ENCODE measurements at regions not wholly inside any gene's neighbourhood (a gene's known extent, or its start where the extent isn't known, plus 50 kb on each side); places are given as distances from the start of the nearest gene placed in this dataset.

DNA sequence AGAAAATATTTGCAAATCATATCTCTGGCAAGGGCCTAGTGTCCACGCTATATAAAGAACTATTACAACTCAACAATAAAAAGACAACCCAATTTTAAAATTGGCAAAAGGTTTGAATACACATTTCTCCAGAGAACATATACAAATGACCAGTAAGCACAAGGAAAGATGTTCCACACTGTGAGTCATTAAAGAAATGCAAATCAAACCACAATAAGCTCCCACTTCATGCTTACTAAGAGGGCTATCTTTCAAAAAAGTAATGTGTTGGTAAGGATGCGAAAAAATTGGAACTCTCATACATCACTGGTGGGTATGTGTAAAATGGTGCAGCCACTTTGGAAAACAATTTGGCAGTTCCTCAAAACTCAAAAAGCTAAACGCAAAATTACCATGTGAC lies 884.0 kb upstream of the INTU start:
- no peaks in the 10 kb centered on the region for H3K27me3 ChIP-seq (replicated peaks)
- no peak for TF ChIP-seq CTCF (IDR thresholded peaks at IDR 0.05; ENCODE audit: low read depth, low read length, missing control alignments)
- no peak for DNase-seq
- no peak overlapping the region for H3K4me3 ChIP-seq (ENCODE audit: low read depth, low read length)
- H3K36me3 ChIP-seq (replicated peaks) = no peaks in the 10 kb centered on the region
- in situ Hi-C loops (cut with HindIII; ENCODE audit: low pct_ligation_motif_present, low sequenced_read_pairs) = no loop called here
- no peak overlapping the region for H3K27ac ChIP-seq

DNA sequence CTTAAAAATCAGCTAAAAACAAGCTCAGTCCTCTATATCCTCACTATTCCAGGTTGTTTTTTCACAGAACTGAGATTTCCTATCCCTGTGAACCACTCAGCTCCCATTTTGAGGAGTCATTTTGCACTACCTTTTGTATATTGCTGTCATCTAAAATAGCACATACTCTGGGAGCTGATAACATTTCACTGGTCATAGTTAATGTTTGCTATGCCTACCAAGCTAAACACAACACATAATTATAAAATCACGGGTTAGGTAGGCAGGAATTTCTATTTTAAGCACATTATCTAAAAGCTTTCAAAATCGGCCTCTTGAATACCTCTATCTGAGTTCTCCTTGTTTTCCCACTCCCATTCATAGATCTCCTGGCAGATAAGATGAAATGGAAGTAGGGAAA lies 882.0 kb upstream of the INTU start:
- no peak for DNase-seq
- H3K36me3 ChIP-seq (replicated peaks) = no peaks in the 10 kb centered on the region
- no peak overlapping the region for H3K4me3 ChIP-seq (ENCODE audit: low read depth, low read length)
- no peaks in the 10 kb centered on the region for H3K27me3 ChIP-seq (replicated peaks)
- H3K27ac ChIP-seq = no peak overlapping the region
- in situ Hi-C loops (cut with HindIII; ENCODE audit: low pct_ligation_motif_present, low sequenced_read_pairs) = no loop called here
- no peak for TF ChIP-seq CTCF (IDR thresholded peaks at IDR 0.05; ENCODE audit: low read depth, low read length, missing control alignments)

DNA sequence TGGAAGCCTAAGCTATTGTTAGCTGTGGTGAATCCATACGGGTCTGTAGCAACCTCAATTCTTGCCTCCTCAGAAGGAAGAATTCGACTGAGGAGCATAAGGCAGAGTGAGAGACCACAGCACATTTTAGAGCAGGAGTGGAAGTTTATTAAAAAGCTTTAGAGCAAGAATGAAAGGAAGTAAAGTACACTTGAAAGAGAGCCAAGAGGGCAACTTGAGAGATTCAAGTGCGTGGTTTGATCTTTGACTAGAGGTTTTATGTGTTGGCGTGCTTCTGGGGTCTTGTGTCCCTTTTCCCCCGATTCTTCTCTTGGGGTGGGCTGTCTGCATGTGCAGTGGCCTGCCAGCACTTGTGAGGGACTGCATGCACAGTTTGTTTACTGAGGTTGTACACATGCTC lies 880.6 kb upstream of the INTU start:
- TF ChIP-seq CTCF (IDR thresholded peaks at IDR 0.05; ENCODE audit: low read depth, low read length, missing control alignments) = no peak
- no peak for DNase-seq
- no peak overlapping the region for H3K4me3 ChIP-seq (ENCODE audit: low read depth, low read length)
- H3K27me3 ChIP-seq (replicated peaks) = no peaks in the 10 kb centered on the region
- no peaks in the 10 kb centered on the region for H3K36me3 ChIP-seq (replicated peaks)
- in situ Hi-C loops (cut with HindIII; ENCODE audit: low pct_ligation_motif_present, low sequenced_read_pairs) = no loop called here
- no peak overlapping the region for H3K27ac ChIP-seq

DNA sequence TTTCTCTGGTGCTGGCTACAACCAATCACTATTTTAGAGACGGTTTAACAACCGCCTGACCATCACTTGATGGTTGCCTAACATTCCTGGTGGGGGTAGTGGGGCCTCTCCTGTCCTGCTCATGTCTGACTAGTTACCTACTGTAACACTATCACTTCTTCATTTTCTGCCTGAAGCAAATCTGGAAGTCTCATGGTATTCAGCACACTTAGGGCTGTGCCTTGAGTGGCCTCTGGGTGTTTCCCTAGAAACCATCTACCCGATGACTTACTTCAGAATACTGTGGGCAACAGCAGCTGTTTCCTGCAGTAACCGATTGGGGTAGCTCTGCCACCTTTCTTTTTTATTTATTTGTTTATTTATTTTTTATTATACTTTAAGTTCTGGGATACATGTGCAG lies 880.1 kb upstream of the INTU start:
- no peak for DNase-seq
- Histone ChIP-seq H3K27me3 (replicated peaks) (no peaks in the 10 kb centered on the region), H3K27ac (no peak overlapping the region), H3K4me3 (ENCODE audit: low read depth, low read length) (no peak overlapping the region), H3K36me3 (replicated peaks) (no peaks in the 10 kb centered on the region)
- TF ChIP-seq CTCF (IDR thresholded peaks at IDR 0.05; ENCODE audit: low read depth, low read length, missing control alignments) = no peak
- in situ Hi-C loops (cut with HindIII; ENCODE audit: low pct_ligation_motif_present, low sequenced_read_pairs) = no loop called here

DNA sequence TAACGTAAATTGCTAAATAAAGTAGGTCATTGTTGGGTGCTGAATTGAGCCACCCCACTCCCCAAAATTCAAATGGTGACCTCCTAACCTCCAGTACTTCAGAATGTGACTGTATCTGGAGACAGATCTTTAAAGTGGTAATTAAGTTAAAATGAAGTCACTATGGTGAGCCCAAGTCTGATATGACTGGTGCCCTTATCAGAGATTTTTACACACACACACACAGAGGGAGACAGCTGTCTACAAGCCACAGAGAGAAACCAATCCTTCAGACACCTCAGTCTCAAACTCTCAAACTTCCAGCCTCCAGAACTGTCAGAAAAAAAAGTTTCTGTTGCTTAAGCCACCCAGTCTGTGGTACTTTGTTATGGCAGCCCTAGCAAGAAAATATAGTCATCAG lies 879.2 kb upstream of the INTU start:
- in situ Hi-C loops (cut with HindIII; ENCODE audit: low pct_ligation_motif_present, low sequenced_read_pairs) = no loop called here

More for the DNA sequence above, 879.2 kb upstream of the INTU start:
- no peak for DNase-seq
- Histone ChIP-seq H3K36me3 (replicated peaks) (no peaks in the 10 kb centered on the region), H3K27ac (no peak overlapping the region), H3K4me3 (ENCODE audit: low read depth, low read length) (no peak overlapping the region), H3K27me3 (replicated peaks) (no peaks in the 10 kb centered on the region)
- TF ChIP-seq CTCF (IDR thresholded peaks at IDR 0.05; ENCODE audit: low read depth, low read length, missing control alignments) = no peak
